Lung (tissue), 11 donors: ENCODE measurements at regions not wholly inside any gene's neighbourhood (a gene's known extent, or its start where the extent isn't known, plus 50 kb on each side); places are given as distances from the start of the nearest gene placed in this dataset.

Experiments
- ATAC-seq: fragments of 200-7000 bp; cut with Tn5 transposase; one replicate; pipeline ENCODE4 v1.9.1; 2020; ENCODE audit warnings: moderate number of reproducible peaks; ENCODE audit not compliant: insufficient read depth, low FRiP score
- DNase-seq, 3 donors: peaks; one replicate each; pipeline ENCODE4 v3.0.0-alpha.2; 2013 to 2017
- H3K27ac ChIP-seq, 2 donors: one replicate each; pipeline ENCODE4 v1.5.1; 2013; ENCODE audit warnings: mild to moderate bottlenecking in 2 of 2, moderate library complexity in 2 of 2, control low read depth in 1 of 2, inconsistent platforms in 1 of 2, low read depth in 1 of 2, low read length in 1 of 2
- H3K27me3 ChIP-seq, 3 donors: one replicate each; pipeline ENCODE4 v1.5.1; 2013; ENCODE audit warnings: low read length in 2 of 3; ENCODE audit not compliant: control insufficient read depth in 3 of 3, insufficient read depth in 3 of 3
- H3K36me3 ChIP-seq, 4 donors: one replicate each; pipeline ENCODE4 v1.5.1; 2013; ENCODE audit warnings: low read length in 4 of 4, mild to moderate bottlenecking in 1 of 4, moderate library complexity in 1 of 4; ENCODE audit not compliant: control insufficient read depth in 4 of 4, insufficient read depth in 4 of 4
- H3K4me1 ChIP-seq, 5 donors: one replicate each; pipeline ENCODE4 v1.5.1; 2013; ENCODE audit warnings: low read length in 5 of 5, mild to moderate bottlenecking in 2 of 5, moderate library complexity in 1 of 5; ENCODE audit not compliant: control insufficient read depth in 5 of 5, insufficient read depth in 5 of 5
- H3K4me3 ChIP-seq: one replicate; pipeline ENCODE4 v1.5.1; 2013; ENCODE audit warnings: mild to moderate bottlenecking, control low read depth, moderate library complexity
- H3K9ac ChIP-seq, 2 donors: one replicate each; pipeline ENCODE4 v1.5.1; 2013; ENCODE audit warnings: low read length in 2 of 2, control low read depth in 1 of 2; ENCODE audit not compliant: insufficient read depth in 1 of 2
- H3K9me3 ChIP-seq, 4 donors: one replicate each; pipeline ENCODE4 v1.5.1; 2013; ENCODE audit warnings: low read length in 3 of 4, mild to moderate bottlenecking in 1 of 4, moderate library complexity in 1 of 4; ENCODE audit not compliant: control insufficient read depth in 4 of 4, insufficient read depth in 3 of 4
- CTCF ChIP-seq: IDR thresholded peaks from 2 replicates; pipeline ENCODE4 v1.5.1; 2012; ENCODE audit warnings: mild to moderate bottlenecking; ENCODE audit errors: control extremely low read depth, extremely low read depth
- WGBS, 2 donors: extraction: QIAGEN DNeasy Blood & Tissue Kit; methylation state at CpG; one replicate each; pipeline ENCODE4 v1.1.7; 2013; 5-methylcytosine and 5-hydroxymethylcytosine counted together
- donor health status: control.
- donor health status: control.
- donor health status: Bipolar disorder and iron deficiency.
- donor health status: healthy.
- donor health status: DM: yes; HTN: yes; CAD: no.

- Histone ChIP-seq H3K27me3 (peaks cover 0 to 5% (median under 1%) of the 10 kb centered on the region in 3 donors), H3K4me1 (no peaks in the 10 kb centered on the region), H3K9ac (no peak overlapping the region), H3K4me3 (no peak overlapping the region), H3K27ac (no peak overlapping the region), H3K36me3 (no peaks in the 10 kb centered on the region), H3K9me3 (peaks cover 0 to 3% (median under 1%) of the 10 kb centered on the region in 4 donors)
- no peak for TF ChIP-seq CTCF
- DNase-seq (no peak), ATAC-seq (no peak)
- 79 to 89% methylated on average over 5 of the region's 5 CpGs for WGBS, 2 donors
Measured at GRCh38 chr12:5364036-5364770, 67.7 kb upstream of the NTF3 start.

DNA sequence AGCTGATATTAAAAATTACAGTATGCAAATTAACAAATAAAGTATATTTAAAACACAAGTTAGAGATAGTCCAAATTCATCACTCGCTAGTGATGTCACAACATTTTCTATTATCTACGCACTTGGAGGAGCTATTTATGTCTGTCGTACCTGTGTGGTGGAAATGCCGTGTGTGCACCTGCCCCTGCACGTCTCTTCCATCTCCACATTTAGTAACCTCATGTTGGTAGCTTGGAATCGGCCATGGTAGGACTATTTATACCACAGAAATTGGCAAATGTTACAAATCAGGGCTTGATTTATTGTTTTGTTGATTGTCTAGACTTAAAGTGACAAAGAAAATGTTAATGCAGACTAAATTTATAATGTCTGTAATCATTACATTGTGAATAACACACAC lies 62.6 kb upstream of the NTF3 start:
- no peak overlapping the region for H3K4me3 ChIP-seq
- H3K4me1 ChIP-seq, result no peaks in the 10 kb centered on the region
- DNase-seq (no peak), ATAC-seq (no peak)
- TF ChIP-seq CTCF, result no peak
- no peaks in the 10 kb centered on the region for H3K9me3 ChIP-seq
- no peak overlapping the region for H3K9ac ChIP-seq
- H3K27ac ChIP-seq, result no peak overlapping the region
- peaks cover 0 to 14% (median 4%) of the 10 kb centered on the region in 3 donors for H3K27me3 ChIP-seq
- H3K36me3 ChIP-seq, result no peaks in the 10 kb centered on the region
- 86 to 91% methylated on average over 6 of the region's 6 CpGs for WGBS, 2 donors

- H3K27ac ChIP-seq, result no peak overlapping the region
- no peak for ATAC-seq
- H3K9me3 ChIP-seq, result no peaks in the 10 kb centered on the region
- H3K4me3 ChIP-seq, result no peak overlapping the region
- no peak overlapping the region for H3K9ac ChIP-seq
- WGBS, 2 donors, result 85 to 86% methylated on average over 3 of the region's 3 CpGs
- H3K36me3 ChIP-seq, result no peaks in the 10 kb centered on the region
- no peaks in the 10 kb centered on the region for H3K4me1 ChIP-seq
- no peak for TF ChIP-seq CTCF
- peaks cover 0 to 14% (median 4%) of the 10 kb centered on the region in 3 donors for H3K27me3 ChIP-seq
- DNase-seq, result no peak
Measured at GRCh38 chr12:5371631-5372030, 60.3 kb upstream of the NTF3 start.

DNA sequence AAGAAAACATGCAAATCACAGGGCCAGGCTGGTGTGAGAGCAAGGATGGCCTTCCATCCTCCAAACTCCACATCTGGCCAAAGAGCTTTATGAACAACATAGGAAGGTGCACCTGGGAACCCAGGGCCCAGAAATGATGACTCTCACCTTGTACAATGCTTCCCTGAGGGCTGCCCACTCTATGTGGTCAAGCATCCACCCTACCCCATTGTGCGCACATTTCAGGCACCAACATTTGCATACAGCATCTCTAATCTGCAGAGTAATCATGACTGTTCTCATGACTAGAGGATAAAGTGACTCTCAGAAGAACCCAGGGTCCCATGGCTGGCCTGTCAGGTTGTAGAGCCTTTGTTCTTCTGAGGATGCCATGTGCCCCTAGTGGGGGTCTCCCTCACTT lies 57.2 kb upstream of the NTF3 start:
- no peak for TF ChIP-seq CTCF
- ATAC-seq, result no peak
- WGBS, 2 donors, result 94 to 97% methylated on average over 1 of the region's 1 CpG

More for the DNA sequence above, 57.2 kb upstream of the NTF3 start:
- Histone ChIP-seq H3K27ac (no peak overlapping the region), H3K27me3 (peaks cover 0 to 11% (median 4%) of the 10 kb centered on the region in 3 donors), H3K4me3 (no peak overlapping the region), H3K9me3 (no peaks in the 10 kb centered on the region), H3K4me1 (no peaks in the 10 kb centered on the region), H3K9ac (no peak overlapping the region), H3K36me3 (no peaks in the 10 kb centered on the region)
- no peak for DNase-seq
